SK-N-SH (cell line): ENCODE measurements at regions not wholly inside any gene's neighbourhood (a gene's known extent, or its start where the extent isn't known, plus 50 kb on each side); places are given as distances from the start of the nearest gene placed in this dataset.

Experiments used
- CTCF ChIA-PET: fragments of 300-600, 350-600 bp; formaldehyde crosslinking; extraction: SDS; loops from one replicate; lab custom pipeline; 2021; lab: Yijun Ruan, JAX
- POLR2A ChIA-PET: fragments of 350-600 bp; sonication (Branson Sonifier 250); formaldehyde crosslinking; extraction: SDS; loops from one replicate; lab custom pipeline; 2020; ENCODE audit warnings: antibody characterized with exemption, inconsistent platforms; lab: Yijun Ruan, JAX
- DNase-seq: peaks from one replicate; pipeline ENCODE4 v3.0.0; 2012
- H2AFZ ChIP-seq: fragments of 200-600 bp; sonication (generic); 2 replicates; pipeline ENCODE4 v1.8.1; 2016; ENCODE audit warnings: antibody characterized with exemption, mild to moderate bottlenecking, low read depth
- H3F3A ChIP-seq: fragments of 200-600 bp; sonication (generic); replicated peaks from 2 replicates; pipeline ENCODE3; 2016; ENCODE audit warnings: antibody characterized with exemption, mild to moderate bottlenecking; ENCODE audit not compliant: insufficient read depth
- H3K27ac ChIP-seq, 2 experiments: fragments of 200-500 bp in 1 of 2; fragments of 200-600 bp in 1 of 2; sonication (Bioruptor generic) in 1 of 2; sonication (generic), shearing (Covaris generic) in 1 of 2; 2 replicates each; pipeline versions ENCODE4 v1.5.1 to v1.6.1; 2014 to 2016; ENCODE audit warnings: low read depth in 2 of 2, inconsistent platforms in 1 of 2, low read length in 1 of 2, mild to moderate bottlenecking in 1 of 2, mixed read lengths in 1 of 2
- H3K27me3 ChIP-seq: fragments of 200-600 bp; sonication (generic), shearing (Covaris generic); 2 replicates; pipeline ENCODE4 v1.6.1; 2016; ENCODE audit warnings: mixed run types; ENCODE audit not compliant: insufficient read depth
- H3K36me3 ChIP-seq, 2 experiments: fragments of 200-500 bp in 1 of 2; fragments of 200-600 bp in 1 of 2; sonication (Bioruptor generic) in 1 of 2; sonication (generic) in 1 of 2; replicated peaks in 1 of 2; 2 replicates each; pipeline versions ENCODE3 to v1.5.1; 2014 to 2016; ENCODE audit warnings: low read length in 1 of 2, mild to moderate bottlenecking in 1 of 2; ENCODE audit not compliant: insufficient read depth in 2 of 2, control insufficient read depth in 1 of 2
- H3K4me1 ChIP-seq, 2 experiments: fragments of 200-500 bp in 1 of 2; fragments of 200-600 bp in 1 of 2; sonication (Bioruptor generic) in 1 of 2; sonication (generic), shearing (Covaris generic) in 1 of 2; 2 replicates each; pipeline versions ENCODE4 v1.5.1 to v1.6.1; 2014 to 2016; ENCODE audit warnings: low read depth in 1 of 2, low read length in 1 of 2, mixed run types in 1 of 2; ENCODE audit not compliant: insufficient read depth in 2 of 2, control insufficient read depth in 1 of 2
- H3K4me2 ChIP-seq: fragments of 200-600 bp; sonication (generic), shearing (Covaris generic); 2 replicates; pipeline ENCODE4 v1.6.1; 2017; ENCODE audit warnings: mixed run types
- H3K4me3 ChIP-seq, 2 experiments: fragments of 200-500 bp in 1 of 2; fragments of 200-600 bp in 1 of 2; sonication (Bioruptor generic) in 1 of 2; sonication (generic), shearing (Covaris generic) in 1 of 2; 2 replicates each; pipeline versions ENCODE4 v1.5.1 to v1.8.1; 2014 to 2016; ENCODE audit warnings: low read depth in 2 of 2, inconsistent platforms in 1 of 2, low read length in 1 of 2, mild to moderate bottlenecking in 1 of 2, mixed read lengths in 1 of 2, moderate library complexity in 1 of 2
- H3K79me2 ChIP-seq: fragments of 200-600 bp; sonication (generic); 2 replicates; pipeline ENCODE4 v1.8.1; 2017; ENCODE audit warnings: mild to moderate bottlenecking; ENCODE audit not compliant: insufficient read depth
- H3K9ac ChIP-seq: fragments of 200-600 bp; sonication (generic); 2 replicates; pipeline ENCODE4 v1.6.1; 2017; ENCODE audit warnings: mixed run types
- H3K9me2 ChIP-seq: fragments of 200-600 bp; sonication (generic); 2 replicates; pipeline ENCODE4 v1.6.1; 2017; ENCODE audit warnings: mixed run types
- H3K9me3 ChIP-seq: fragments of 200-600 bp; sonication (generic); 2 replicates; pipeline ENCODE4 v1.6.1; 2017; ENCODE audit warnings: mixed run types, mild to moderate bottlenecking, moderate library complexity
- H4K20me1 ChIP-seq: fragments of 200-600 bp; sonication (generic); 2 replicates; pipeline ENCODE4 v1.6.1; 2017; ENCODE audit warnings: mild to moderate bottlenecking, mixed run types; ENCODE audit not compliant: insufficient read depth
- EP300 ChIP-seq, 2 experiments: IDR thresholded peaks; 2 replicates each; pipeline versions ENCODE4 v1.4.0 to v1.6.1; 2012; ENCODE audit warnings: borderline replicate concordance in 1 of 2, low read depth in 1 of 2, low read length in 1 of 2
- EZH2phosphoT487 ChIP-seq: fragments of 200-600 bp; sonication (generic); IDR thresholded peaks from 2 replicates; pipeline ENCODE4 v1.6.1; 2017; ENCODE audit warnings: low read depth, mixed run types, mild to moderate bottlenecking, antibody characterized with exemption, moderate library complexity, borderline replicate concordance
- JUND ChIP-seq: IDR thresholded peaks from 2 replicates; pipeline ENCODE4 v1.4.0; 2012
- MXI1 ChIP-seq: IDR thresholded peaks from 2 replicates; pipeline ENCODE4 v1.6.1; 2012; ENCODE audit warnings: mild to moderate bottlenecking, low read depth, low read length, improper control_type of control experiment
- NFIC ChIP-seq: IDR thresholded peaks from 2 replicates; pipeline ENCODE4 v1.4.0; 2012; ENCODE audit warnings: borderline replicate concordance
- RCOR1 ChIP-seq: fragments of 150-350 bp; IDR thresholded peaks from 2 replicates; pipeline ENCODE4 v1.6.1; 2017; ENCODE audit warnings: antibody characterized with exemption, low read length
- RFX5 ChIP-seq: IDR thresholded peaks from 2 replicates; pipeline ENCODE4 v1.6.1; 2012; ENCODE audit warnings: mild to moderate bottlenecking, improper control_type of control experiment, low read length
- SMC3 ChIP-seq: IDR thresholded peaks from 2 replicates; pipeline ENCODE4 v1.6.1; 2012; ENCODE audit warnings: low read depth, low read length, improper control_type of control experiment
- WGBS: methylation state at CpG from one replicate; pipeline ENCODE4 v1.1.6; 2017; ENCODE audit warnings: low lambda C conversion rate; 5-methylcytosine and 5-hydroxymethylcytosine counted together
- TF ChIP-seq, protein P1 (sequence below): fragments of 150-350 bp; IDR thresholded peaks from 2 replicates; pipeline ENCODE4 v1.6.1; 2017; ENCODE audit warnings: antibody characterized with exemption, low read length, low read depth, borderline replicate concordance
- TF ChIP-seq, protein P2 (sequence below): IDR thresholded peaks from 2 replicates; pipeline ENCODE4; 2012
- TF ChIP-seq, protein P3 (sequence below): IDR thresholded peaks from 2 replicates; pipeline ENCODE4 v1.4.0; 2012; ENCODE audit warnings: low read depth

DNA sequence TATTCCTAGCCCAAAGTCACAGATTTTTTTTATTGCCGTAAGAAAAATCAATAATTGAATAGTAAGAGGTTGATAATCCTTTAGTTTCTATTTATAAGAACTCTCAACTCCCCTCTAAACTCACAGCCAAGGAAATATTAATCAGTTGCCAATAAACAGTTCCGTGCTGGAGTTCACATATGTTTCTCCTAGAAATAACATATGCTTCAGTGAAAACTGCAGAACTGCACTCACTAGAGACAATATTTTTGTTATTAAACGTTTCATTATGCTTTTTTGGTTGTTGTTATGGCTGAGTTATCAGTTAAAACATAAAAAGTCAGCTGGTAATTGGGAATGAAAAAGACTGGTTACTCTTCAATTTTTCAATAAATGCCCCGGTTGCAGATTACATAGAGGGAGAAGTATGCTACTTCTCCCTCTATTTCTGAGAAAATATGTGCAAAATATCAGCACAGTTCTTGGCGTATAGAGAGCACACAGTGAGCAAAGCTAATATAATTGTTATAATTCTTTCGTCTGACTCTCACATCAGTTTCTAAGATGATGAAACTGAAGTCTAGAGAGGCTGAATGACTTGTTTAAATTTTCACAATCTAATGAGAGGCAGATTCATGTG, 781.2 kb upstream of the GRM7 start:
- Histone ChIP-seq H3K9me2 (no peaks in the 10 kb centered on the region), H3K27ac (no peak overlapping the region), H3K4me2 (no peak overlapping the region), H3K36me3 (no peaks in the 10 kb centered on the region), H3F3A (no peaks in the 10 kb centered on the region), H4K20me1 (no peaks in the 10 kb centered on the region), H3K4me3 (no peak overlapping the region), H2AFZ (no peak overlapping the region), H3K9me3 (no peaks in the 10 kb centered on the region), H3K27me3 (no peaks in the 10 kb centered on the region), H3K4me1 (no peaks in the 10 kb centered on the region), H3K79me2 (no peaks in the 10 kb centered on the region), H3K9ac (no peak overlapping the region)
- WGBS = 9% methylated on average over 6 of the region's 6 CpGs
- TF ChIP-seq RCOR1 (no peak), NFIC (no peak), JUND (no peak), EP300 (IDR thresholded peaks at IDR 0.05; ENCODE audit: borderline replicate concordance in 1 of 2, low read depth in 1 of 2, low read length in 1 of 2) (no peak)
- TF ChIP-seq, protein P1, sequence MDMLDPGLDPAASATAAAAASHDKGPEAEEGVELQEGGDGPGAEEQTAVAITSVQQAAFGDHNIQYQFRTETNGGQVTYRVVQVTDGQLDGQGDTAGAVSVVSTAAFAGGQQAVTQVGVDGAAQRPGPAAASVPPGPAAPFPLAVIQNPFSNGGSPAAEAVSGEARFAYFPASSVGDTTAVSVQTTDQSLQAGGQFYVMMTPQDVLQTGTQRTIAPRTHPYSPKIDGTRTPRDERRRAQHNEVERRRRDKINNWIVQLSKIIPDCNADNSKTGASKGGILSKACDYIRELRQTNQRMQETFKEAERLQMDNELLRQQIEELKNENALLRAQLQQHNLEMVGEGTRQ = no peak
- TF ChIP-seq, protein P2, sequence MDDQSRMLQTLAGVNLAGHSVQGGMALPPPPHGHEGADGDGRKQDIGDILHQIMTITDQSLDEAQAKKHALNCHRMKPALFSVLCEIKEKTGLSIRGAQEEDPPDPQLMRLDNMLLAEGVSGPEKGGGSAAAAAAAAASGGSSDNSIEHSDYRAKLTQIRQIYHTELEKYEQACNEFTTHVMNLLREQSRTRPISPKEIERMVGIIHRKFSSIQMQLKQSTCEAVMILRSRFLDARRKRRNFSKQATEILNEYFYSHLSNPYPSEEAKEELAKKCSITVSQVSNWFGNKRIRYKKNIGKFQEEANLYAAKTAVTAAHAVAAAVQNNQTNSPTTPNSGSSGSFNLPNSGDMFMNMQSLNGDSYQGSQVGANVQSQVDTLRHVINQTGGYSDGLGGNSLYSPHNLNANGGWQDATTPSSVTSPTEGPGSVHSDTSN = no peak
- CTCF ChIA-PET = interaction anchor here (0.9 kb wide), 1 partner anchor 9 kb away, joined by 3 read pairs; no protein-coding TSS in a partner anchor
- POLR2A ChIA-PET = no interaction called here
- no peak for DNase-seq

DNA sequence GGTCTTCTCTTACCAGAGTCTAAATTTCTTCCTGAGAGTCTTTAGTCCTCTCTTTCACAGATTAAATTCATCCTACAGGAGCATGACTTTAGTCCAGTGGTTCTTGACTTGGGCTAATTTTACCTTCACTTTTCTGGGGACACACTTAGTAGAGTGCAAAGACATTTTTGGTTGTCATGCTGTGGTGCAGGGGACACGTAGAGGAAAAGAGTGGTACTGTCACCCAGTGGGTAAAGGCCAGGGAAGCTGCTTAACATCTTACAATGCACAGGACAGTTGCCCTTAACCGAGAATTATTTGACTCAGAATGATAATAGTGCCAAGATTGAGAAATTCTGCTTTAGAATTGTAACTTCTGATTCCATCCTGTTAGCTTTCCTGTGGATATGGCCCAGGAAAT, 772.5 kb upstream of the GRM7 start:
- Histone ChIP-seq H3K79me2 (no peaks in the 10 kb centered on the region), H3K4me3 (no peak overlapping the region), H3K4me2 (no peak overlapping the region), H4K20me1 (no peaks in the 10 kb centered on the region), H3K9ac (no peak overlapping the region), H3K9me3 (no peaks in the 10 kb centered on the region), H2AFZ (no peak overlapping the region), H3K27me3 (no peaks in the 10 kb centered on the region), H3K9me2 (no peaks in the 10 kb centered on the region), H3F3A (no peaks in the 10 kb centered on the region), H3K4me1 (no peaks in the 10 kb centered on the region), H3K27ac (no peak overlapping the region), H3K36me3 (no peaks in the 10 kb centered on the region)
- ChIA-PET POLR2A (no interaction called here), CTCF (no interaction called here)
- DNase-seq = no peak
- TF ChIP-seq SMC3 (no peak), RFX5 (no peak), EZH2phosphoT487 (no peak), MXI1 (no peak)
- TF ChIP-seq, protein P3, sequence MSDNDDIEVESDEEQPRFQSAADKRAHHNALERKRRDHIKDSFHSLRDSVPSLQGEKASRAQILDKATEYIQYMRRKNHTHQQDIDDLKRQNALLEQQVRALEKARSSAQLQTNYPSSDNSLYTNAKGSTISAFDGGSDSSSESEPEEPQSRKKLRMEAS = no peak
- 3% methylated on average over 2 of the region's 2 CpGs for WGBS
